ENCODE measurements at regions not wholly inside any gene's neighbourhood (a gene's known extent, or its start where the extent isn't known, plus 50 kb on each side); places are given as distances from the start of the nearest gene placed in this dataset.

DNA sequence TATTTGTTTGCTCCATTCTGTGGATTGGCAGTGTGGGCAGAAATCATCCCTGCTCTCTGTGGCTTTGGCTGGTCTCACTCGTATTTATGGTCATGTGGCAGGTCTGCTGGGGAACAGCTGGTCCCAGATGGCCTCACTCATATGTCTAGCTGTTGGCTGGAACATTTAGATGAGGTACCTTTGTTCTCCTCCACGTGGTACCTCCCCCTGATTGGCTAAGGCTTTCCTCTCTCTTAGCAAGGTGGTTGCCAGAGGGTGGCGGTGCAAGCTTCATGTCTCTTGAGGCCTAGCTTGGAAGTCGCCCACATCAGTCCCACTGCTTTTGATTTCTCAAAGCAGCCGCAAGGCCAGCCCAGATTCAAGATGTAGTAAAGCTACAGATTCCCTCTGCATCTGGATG is 348.5 kb upstream of the BTBD3 start:
- TF ChIP-seq, protein P1, sequence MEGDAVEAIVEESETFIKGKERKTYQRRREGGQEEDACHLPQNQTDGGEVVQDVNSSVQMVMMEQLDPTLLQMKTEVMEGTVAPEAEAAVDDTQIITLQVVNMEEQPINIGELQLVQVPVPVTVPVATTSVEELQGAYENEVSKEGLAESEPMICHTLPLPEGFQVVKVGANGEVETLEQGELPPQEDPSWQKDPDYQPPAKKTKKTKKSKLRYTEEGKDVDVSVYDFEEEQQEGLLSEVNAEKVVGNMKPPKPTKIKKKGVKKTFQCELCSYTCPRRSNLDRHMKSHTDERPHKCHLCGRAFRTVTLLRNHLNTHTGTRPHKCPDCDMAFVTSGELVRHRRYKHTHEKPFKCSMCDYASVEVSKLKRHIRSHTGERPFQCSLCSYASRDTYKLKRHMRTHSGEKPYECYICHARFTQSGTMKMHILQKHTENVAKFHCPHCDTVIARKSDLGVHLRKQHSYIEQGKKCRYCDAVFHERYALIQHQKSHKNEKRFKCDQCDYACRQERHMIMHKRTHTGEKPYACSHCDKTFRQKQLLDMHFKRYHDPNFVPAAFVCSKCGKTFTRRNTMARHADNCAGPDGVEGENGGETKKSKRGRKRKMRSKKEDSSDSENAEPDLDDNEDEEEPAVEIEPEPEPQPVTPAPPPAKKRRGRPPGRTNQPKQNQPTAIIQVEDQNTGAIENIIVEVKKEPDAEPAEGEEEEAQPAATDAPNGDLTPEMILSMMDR (IDR thresholded peaks at IDR 0.05; ENCODE audit: low read depth, low read length), result no peak
- DNase-seq (ENCODE audit: extremely low read depth, low read depth), result no peak

DNA sequence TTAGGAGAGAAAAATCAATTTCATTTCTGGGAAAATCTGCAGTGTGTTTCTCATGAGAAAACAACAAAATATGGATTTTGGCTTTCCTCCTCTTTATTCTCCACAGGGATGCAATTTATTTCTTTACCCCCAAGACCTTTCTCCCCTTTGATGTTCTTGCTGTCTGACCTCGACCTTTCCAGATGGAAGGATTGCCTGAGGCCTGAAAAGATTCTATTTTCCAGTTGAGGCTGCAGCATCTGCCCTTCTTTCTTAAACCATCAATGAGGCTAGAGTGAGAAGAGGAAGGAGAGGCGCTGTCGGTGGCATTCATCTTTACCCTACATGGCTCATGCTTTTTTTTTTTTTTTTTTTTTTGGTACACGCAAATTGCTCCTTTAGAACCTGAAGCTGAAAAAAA is 344.2 kb upstream of the BTBD3 start:
- TF ChIP-seq, protein P1 (IDR thresholded peaks at IDR 0.05; ENCODE audit: low read depth, low read length), result no peak
- no peak for DNase-seq (ENCODE audit: extremely low read depth, low read depth)

DNA sequence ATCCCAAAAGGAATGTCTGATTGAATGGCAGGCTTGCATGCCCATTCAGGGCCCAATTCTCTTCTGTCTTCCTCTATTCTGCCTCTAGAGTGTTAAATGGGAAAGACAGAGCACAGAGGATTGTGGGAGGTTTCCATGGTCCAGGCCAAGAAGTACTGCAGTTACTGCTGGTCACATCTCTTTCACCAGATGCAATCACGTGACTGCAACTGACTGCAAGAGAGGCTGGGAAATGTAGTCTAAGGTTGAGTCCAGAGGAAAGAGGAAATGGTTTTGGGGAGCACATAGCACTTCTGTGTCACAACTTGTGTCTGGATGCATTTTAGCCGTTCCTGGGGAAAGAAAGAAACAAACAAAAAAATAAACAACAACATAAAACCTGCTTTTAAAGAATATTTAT is 336.4 kb upstream of the BTBD3 start:
- DNase-seq (ENCODE audit: extremely low read depth, low read depth), result no peak
- TF ChIP-seq, protein P1 (IDR thresholded peaks at IDR 0.05; ENCODE audit: low read depth, low read length), result no peak

DNA sequence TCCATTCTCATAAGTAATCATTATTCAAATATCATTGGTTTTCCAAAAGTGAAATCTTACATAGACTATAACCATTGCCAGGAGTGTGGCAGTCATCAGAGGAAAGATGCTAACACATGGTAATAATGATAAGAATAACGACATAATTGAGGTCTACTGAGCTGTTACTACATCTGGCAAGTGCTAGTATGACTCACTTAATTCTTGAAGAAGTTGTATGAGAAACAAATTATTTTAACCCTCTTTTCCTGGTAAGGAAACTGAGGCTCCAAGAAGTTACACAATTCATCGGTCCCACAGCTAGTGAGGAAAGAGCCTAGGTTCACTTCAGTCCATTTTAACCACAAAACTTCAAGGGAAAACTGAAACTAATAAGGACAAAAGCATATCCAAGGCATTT is 335.6 kb upstream of the BTBD3 start:
- DNase-seq (ENCODE audit: extremely low read depth, low read depth), result no peak
- TF ChIP-seq, protein P1 (IDR thresholded peaks at IDR 0.05; ENCODE audit: low read depth, low read length), result no peak

DNA sequence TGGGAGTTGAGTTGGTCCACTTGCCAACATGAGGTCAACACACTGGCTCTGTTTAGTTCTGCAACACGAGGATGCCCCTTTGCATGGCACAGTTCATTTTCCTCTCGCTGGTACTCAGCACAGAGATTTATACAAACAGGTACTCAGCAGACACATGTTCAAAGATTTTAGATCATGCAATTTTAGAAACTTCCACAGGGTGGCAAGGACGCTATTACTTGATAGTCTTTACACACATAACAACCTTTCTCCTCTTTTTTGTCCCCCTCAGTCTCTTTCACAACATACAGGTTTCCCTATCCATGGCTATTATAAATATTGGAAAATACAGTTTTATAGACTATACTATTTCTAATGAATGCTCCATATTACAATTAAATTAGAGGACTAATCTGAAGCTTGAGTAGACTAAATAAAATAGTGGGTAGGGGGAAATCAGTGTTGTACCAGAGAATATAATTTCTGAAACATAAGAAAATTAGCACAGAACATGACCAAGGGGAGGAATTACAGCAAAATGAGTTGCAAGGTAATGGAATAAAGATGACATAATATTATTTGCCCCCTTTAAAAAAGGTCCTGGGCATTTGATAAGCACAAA is 331.8 kb upstream of the BTBD3 start:
- TF ChIP-seq, protein P1 (IDR thresholded peaks at IDR 0.05; ENCODE audit: low read depth, low read length), result peak; percentile 2
- DNase-seq (ENCODE audit: extremely low read depth, low read depth), result no peak

DNA sequence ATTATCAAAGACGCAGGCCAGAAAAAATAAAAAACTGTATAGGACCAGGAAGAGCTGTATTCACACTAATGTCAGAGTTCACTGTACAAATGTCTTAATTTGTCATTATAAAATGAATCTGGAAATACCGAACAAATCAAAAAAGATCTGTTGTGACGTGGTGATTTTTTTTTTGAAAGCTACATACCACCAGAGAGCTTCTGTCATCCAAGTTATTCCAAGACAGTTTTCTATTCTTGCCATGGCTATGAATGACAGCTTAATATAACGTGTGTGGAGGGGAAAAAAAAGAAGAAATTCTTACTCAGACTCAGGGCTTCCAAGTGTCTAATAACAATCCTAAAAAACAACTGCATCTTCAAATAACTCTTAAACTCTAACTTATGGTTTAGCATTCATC is 328.8 kb upstream of the BTBD3 start:
- TF ChIP-seq, protein P1 (IDR thresholded peaks at IDR 0.05; ENCODE audit: low read depth, low read length), result no peak
- DNase-seq (ENCODE audit: extremely low read depth, low read depth), result no peak

DNA sequence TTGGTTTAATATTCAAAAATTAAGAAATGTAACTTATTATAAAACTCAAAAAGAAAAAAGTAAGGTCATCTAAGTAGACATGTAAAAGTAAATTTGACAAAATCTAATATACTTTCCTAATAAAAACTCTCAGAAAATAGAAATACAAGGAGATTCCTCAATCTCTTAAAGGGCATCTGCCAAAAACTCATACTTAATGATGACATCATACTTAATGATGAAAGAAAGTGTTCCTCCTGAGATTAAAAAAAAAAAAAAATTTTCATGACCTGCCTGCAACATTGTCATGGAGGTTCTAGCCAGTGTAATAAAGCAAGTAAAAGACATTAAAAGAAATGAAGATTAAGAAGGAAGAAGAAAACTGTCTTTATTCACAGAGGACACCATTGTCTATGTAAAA is 325.7 kb upstream of the BTBD3 start:
- TF ChIP-seq, protein P1 (IDR thresholded peaks at IDR 0.05; ENCODE audit: low read depth, low read length), result no peak
- no peak for DNase-seq (ENCODE audit: extremely low read depth, low read depth)
